ENCODE measurements at regions not wholly inside any gene's neighbourhood (a gene's known extent, or its start where the extent isn't known, plus 50 kb on each side); places are given as distances from the start of the nearest gene placed in this dataset.
"Not testable (repeated sequence)": the region's sequence is repeated elsewhere in the genome, so short reads cannot be mapped to it uniquely, and the experiment has no call there.

- not testable (repeated sequence) for TF ChIP-seq POLR2AphosphoS5 (IDR thresholded peaks at IDR 0.05); POLR2A (IDR thresholded peaks at IDR 0.05; ENCODE audit: low read depth); EP300 (IDR thresholded peaks at IDR 0.05)
These were observed 86.9 kb downstream of the NSUN5 start for GRCh38 chr7:73221724-73222123.
